Skin epidermis (tissue), 12 donors: ENCODE measurements at regions not wholly inside any gene's neighbourhood (a gene's known extent, or its start where the extent isn't known, plus 50 kb on each side); places are given as distances from the start of the nearest gene placed in this dataset.
A peak's percentile ranks its signal among the peaks of the same experiment; 100 is the strongest.
"Not testable (repeated sequence)": the region's sequence is repeated elsewhere in the genome, so short reads cannot be mapped to it uniquely, and the experiment has no call there.

ENCODE experiments used
- H3K27ac ChIP-seq, 21 experiments: fragments of 200-600 bp; sonication (generic) in 11 of 21; one replicate each; pipeline ENCODE4 v1.5.0; 2020; ENCODE audit warnings: mild to moderate bottlenecking in 3 of 21, inconsistent platforms in 2 of 21, moderate library complexity in 2 of 21
- H3K4me3 ChIP-seq, 7 experiments: fragments of 200-600 bp; sonication (generic) in 2 of 7; one replicate each; pipeline ENCODE4 v1.5.0; 2020; ENCODE audit warnings: inconsistent platforms in 2 of 7, mild to moderate bottlenecking in 2 of 7, moderate library complexity in 1 of 7

DNA sequence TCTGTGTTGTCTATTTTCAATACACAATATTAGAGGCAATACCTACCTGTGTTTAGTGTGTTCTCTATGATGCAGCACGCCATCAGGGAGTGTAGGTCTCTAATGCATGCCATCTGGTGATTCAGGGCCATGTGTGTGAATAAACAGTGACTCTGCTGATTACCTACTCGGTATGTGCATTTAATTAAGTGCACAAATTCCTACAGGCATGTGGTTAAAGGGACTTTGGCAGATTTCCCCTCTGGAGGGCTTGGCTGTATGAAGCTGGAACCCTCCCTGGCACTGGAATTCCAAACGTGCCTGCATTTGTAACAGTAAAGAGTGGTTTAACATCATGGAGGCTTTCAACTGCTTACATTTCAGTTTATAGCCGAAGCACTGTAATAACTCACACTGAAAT, 401.5 kb upstream of the SASH1 start:
- H3K27ac ChIP-seq: no peak overlapping the region
- no peak overlapping the region for H3K4me3 ChIP-seq

DNA sequence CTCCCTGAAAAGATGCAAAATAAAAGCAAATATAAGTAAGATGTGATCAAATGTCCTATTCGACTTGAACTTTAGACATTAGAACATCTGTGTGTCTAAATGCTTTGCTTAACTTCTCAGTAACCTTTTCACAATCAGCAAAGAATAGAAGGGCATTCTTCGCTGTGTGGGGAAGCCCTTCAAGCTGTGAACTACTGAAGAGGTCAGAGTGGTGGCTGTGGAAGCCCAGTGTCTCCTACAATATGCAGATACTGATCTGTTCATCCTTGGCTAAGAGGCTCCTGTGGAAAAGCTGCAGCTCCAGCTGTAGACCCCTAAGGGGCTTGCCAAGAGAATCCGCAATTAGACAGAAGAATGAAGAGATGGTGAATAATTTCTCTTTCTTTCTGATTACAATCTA, 400.3 kb upstream of the SASH1 start:
- H3K27ac ChIP-seq: no peak overlapping the region
- no peak overlapping the region for H3K4me3 ChIP-seq

DNA sequence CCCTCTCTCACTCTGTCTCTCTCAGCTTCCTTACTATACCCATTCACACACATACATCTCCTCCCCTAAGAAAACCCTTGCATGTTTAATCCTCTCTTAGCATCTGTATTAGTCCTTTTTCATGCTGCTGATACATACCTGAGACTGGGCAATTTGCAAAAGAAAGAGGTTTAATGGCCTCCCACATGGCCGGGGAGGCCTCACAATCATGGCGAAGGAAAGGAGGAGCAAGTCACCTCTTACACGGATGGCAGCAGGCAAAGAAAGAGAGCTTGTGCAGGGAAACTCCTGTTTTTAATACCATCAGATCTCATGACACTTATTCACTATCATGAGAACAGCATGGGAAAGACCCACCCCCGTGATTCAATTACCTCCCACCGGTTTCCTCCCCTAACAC, 398.5 kb upstream of the SASH1 start:
- H3K4me3 ChIP-seq: no peak overlapping the region
- no peak overlapping the region for H3K27ac ChIP-seq

DNA sequence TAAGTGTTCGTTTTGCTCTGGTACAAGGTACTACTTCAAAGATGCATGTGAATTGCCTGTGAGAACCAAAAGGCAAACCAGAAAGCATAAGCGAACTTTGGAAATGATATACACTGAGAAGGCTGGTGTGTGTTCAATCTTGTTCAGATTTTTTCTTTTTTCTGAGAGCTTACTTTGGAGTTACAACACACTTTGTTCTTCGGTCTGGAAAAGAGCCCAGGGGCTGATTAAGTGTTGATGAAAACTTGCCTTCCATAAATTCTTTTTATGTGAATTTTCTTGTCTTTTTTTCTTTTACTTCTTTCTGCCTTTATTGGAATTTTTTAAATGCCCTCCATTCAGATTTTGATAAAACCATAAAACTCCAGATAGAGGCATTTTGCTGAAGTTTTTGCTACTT, 395.1 kb upstream of the SASH1 start:
- Histone ChIP-seq H3K27ac (no peak overlapping the region), H3K4me3 (no peak overlapping the region)

DNA sequence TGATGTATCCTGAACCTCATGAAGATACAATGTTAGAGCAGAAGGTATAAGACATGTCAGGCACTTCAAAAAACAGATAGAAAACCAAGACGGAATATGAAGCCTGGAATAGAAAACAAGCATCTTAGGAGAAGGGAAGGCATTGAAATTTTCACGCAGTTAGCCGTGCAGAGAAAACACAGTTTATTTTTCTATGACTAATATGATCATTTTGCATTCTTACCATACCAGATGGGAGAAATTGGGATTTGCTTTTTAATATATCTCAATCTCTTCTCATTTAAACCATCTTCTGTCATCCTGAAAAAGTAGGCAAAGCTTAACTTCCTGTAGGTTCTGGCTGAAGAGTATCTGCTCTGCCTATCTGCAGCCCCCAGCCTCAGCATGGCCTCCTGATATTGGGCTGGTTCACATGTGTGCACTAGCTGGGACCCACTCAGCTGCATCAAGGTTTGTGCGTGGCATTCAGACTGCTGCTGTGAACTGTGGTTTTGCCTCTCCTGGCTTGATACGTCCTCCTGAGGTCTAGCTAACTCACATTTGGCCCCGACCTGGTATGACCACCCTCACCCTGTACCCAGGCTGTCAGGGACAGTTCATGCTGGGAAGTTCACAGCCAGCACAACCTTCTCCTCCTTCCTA, 392.5 kb upstream of the SASH1 start:
- peak overlapping the region in 1 of 21 experiments; percentile 73 for H3K27ac ChIP-seq
- no peak overlapping the region for H3K4me3 ChIP-seq

DNA sequence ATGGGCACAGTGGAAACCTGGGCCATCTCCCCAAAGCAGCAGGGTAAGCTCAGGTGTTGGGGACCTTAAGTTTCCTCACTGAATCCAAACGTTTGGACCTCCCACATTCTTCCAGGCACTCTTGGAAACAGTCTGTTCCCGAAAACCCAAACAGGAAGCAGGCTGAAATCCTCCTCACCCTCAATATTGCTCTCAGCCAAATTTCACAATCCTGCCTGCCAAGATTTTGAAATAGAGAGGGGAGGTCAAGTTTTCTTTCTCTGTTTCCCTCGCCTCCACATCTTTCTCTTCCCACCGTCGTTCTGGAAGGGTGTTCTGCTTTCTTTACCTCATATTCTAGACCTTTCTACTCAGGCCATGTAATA, 392.0 kb upstream of the SASH1 start:
- H3K4me3 ChIP-seq: no peak overlapping the region
- peak overlapping the region in 1 of 21 experiments; percentile 73 for H3K27ac ChIP-seq

DNA sequence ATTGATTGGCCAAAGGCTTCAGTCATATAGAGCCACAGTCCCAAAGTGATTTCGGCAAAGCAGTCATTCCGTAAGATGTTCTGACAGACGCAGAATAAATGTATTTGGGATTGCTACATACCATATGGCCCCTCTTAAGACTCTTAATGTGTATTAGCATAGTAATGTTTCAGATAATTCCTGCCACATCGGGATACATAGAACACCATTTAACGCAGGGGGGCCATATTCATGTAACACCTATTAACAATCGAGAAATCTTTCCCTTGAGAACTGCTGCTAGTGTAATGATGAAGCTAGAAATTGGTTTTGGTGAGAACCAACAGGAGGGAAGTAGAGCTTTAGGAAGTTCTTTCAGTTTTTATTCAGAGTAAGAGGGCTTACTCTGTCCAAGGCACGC, 390.9 kb upstream of the SASH1 start:
- H3K27ac ChIP-seq: no peak overlapping the region
- no peak overlapping the region for H3K4me3 ChIP-seq

DNA sequence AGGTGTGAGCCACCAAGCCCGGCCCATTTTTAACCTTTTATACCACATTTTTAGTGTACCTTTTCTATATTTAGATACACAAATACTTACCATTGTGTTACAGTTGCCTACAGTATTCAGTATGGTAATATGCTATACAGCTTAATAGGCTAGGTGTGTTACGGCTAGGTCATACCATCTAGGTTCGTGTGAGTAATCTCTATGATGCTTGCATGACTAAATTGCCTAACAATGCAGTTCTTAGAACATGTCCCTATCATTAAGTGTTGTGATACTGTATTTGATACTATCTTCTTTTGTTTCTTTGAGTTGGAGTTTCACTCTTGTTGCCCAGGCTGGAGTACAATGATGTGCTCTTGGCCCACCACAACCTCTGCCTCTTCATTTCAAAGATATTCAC, 387.7 kb upstream of the SASH1 start:
- Histone ChIP-seq H3K27ac (no peak overlapping the region), H3K4me3 (no peak overlapping the region)

DNA sequence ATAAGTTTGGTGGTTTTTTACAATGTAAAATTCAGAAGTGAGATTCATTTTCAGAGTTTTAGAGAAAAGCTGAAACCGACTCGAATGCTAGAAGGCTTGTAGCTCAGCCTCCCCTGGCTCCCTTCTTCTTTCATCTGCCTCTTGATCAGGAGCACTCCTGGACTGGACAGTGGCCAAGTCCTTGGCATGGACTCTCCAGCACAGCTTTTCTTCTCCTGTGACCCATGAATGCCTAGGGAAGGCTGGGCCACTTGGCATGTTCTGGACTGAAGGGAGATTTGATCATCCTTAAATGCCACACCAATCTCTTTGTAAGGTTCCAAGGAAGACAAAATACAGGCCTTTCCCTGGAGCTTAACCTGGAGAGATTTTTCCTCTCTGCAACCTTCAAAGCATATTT, 384.0 kb upstream of the SASH1 start:
- Histone ChIP-seq H3K4me3 (no peak overlapping the region), H3K27ac (no peak overlapping the region)

DNA sequence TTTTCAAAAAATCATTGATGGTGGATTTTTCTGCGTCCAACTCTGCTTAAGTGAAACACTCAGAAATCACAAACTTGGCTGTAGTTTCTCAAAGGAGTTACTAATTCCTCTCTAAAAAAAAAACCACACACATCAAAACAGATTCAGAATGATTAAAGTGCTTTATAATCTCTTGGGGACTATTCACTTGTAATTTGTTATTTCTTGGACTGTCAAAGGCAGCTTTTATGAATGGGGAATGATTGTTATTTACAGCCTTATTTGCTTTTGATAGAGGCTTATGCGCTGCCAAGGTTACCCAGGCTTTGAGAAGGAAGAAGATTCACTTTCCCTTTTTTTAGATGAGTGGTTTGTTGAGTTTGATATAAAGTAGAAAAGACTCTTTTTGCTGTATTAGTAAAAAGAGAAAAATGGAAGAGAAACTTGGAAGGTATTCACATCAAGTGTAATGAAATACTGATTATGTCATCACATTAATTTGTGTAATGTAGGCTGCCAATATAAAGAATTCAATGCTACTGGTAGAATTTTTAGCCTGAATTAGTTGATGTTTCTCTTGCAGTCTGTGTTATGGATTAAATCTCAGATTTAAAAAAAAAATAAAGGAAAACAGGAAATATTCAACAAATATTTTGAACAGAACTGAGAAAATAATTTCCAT, 381.0 kb upstream of the SASH1 start:
- Histone ChIP-seq H3K27ac (no peak overlapping the region), H3K4me3 (no peak overlapping the region)

DNA sequence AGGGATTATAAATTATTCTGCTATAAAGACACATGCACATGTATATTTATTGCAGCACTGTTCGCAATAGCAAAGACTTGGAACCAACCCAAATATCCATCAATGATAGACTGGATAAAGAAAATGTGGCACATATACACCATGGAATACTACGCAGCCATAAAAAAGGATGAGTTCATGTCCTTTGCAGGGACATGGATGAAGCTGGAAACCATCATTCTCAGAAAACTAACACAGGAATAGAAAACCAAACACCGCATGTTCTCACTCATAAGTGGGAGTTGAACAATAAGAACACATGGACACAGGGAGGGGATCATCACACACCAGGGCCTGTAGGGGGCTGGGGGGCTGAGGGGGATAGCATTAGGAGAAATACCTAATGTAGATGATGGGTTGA, 377.2 kb upstream of the SASH1 start:
- H3K27ac ChIP-seq, H3K4me3 ChIP-seq: not testable (repeated sequence)

DNA sequence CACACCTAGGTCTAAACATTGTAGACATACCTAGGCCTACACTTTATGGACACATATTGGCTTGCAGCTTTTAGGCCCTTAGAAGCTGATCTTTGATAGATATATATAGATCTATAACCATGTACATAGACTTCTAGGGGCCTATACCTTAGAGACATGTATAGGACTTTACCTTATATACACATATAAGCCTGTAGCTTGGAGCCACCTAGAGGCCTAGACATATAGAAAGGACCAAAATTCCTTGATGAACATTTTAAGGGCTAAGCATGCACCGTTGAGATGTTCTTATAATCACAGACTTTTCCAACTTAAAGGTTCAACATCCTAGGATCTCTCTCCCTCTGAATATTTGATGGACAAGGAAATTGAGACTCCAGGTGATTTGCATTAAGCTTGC, 371.7 kb upstream of the SASH1 start:
- no peak overlapping the region for H3K4me3 ChIP-seq
- no peak overlapping the region for H3K27ac ChIP-seq

DNA sequence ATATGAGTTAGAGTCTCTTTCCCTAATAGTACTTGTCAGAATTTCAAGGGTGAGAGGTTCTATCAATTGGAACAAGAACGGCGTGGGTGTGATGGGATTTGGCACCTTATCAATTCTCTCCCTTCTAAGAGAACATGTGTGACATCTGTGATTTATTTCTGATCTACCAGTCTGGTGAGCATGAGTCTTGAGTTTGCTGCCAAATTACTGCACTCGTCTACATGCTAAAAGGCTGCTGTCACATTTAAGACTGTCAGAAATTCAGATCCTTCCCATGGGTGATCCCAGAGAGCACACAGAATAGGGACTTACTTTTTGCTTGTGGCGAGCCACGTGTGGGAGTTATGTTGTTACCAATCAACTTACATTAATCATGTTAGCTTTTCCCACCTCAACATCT, 370.2 kb upstream of the SASH1 start:
- H3K27ac ChIP-seq: no peak overlapping the region
- no peak overlapping the region for H3K4me3 ChIP-seq

DNA sequence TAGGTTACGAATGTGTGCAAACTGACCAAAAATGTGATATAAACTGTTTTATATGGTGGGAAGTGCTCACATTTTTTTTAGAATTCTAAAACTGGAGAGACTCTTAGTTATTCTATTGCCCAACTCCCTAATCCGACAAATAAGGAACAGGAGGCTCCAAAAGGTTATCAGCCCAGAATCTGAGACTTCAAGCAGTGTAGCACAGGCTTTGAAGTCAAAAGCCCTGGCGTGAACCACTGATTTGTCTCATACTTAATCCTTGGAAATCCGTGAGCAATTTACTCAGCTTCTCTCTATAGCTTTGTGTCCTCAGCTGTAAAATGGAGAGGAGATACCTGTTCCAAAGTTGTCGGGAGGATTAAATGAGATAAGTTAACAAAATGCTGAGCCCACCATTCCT, 368.8 kb upstream of the SASH1 start:
- H3K27ac ChIP-seq: no peak overlapping the region

DNA sequence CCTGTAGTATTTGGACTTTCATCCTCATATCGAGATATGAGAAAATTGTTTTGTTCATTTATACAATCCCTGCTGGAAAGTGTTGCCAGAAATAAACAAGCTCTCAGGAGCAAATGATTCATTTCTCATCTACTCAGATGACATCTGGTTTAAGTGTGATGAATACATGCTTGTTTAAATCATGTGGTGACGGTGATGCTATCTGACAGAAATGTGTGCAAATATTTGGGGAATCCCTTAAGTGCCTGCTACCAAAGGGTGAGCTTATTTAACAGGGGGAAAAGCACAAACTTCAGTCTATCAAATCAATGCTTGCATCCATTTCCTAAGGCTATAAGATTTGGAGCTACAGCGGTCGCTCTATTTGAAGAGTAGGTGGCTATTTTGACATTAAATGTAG, 368.3 kb upstream of the SASH1 start:
- H3K27ac ChIP-seq: no peak overlapping the region
- H3K4me3 ChIP-seq: no peak overlapping the region

More for the DNA sequence above, 368.8 kb upstream of the SASH1 start:
- no peak overlapping the region for H3K4me3 ChIP-seq

DNA sequence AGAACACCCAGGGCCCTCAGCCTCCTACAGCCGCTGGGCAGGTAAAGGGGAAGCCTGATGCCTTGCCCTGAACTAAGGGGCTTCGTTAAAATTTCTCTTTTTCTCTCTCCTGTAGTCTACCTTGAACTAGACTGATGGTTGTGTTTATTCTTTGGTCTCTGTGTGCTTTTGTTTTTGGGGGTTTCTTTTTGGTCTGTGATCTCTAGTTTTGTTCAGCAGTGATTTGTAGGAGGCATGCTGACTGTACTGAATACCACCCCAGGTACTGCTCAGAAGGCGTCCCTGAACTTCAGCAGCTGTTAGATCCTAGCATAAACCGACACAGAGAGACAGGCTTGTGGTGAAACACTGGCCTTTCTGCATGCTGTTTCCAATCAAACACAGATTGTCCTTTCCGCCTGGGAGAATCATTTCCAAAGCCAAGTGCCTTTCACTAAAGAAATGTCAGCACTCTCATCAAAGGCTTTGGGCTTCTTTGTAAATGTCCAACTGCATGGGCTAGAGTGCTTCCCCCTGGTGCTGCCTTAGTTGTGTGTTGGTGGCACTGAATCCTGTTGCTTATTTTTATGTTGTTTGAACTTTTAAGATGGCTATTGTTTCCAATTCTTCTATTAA, 364.7 kb upstream of the SASH1 start:
- no peak overlapping the region for H3K4me3 ChIP-seq
- H3K27ac ChIP-seq: no peak overlapping the region

DNA sequence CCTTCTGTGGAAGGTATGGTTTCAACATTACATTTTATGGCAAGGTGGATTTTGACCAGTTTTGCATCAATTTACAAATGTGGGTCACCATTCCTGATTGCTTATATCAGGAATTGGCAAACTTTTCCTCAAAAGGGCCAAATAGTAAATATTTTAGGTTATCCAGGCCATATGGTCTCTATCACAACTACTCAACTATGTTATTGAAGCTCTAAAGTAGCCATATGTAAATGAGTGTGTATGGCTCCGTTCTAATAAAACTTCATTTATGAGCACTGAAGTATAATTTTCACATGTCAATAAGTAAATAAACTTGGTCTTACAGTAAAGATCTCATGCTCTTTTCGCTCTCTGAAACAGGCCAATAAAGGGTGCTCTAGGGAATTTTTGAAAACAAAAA, 362.7 kb upstream of the SASH1 start:
- H3K4me3 ChIP-seq: no peak overlapping the region
- no peak overlapping the region for H3K27ac ChIP-seq

DNA sequence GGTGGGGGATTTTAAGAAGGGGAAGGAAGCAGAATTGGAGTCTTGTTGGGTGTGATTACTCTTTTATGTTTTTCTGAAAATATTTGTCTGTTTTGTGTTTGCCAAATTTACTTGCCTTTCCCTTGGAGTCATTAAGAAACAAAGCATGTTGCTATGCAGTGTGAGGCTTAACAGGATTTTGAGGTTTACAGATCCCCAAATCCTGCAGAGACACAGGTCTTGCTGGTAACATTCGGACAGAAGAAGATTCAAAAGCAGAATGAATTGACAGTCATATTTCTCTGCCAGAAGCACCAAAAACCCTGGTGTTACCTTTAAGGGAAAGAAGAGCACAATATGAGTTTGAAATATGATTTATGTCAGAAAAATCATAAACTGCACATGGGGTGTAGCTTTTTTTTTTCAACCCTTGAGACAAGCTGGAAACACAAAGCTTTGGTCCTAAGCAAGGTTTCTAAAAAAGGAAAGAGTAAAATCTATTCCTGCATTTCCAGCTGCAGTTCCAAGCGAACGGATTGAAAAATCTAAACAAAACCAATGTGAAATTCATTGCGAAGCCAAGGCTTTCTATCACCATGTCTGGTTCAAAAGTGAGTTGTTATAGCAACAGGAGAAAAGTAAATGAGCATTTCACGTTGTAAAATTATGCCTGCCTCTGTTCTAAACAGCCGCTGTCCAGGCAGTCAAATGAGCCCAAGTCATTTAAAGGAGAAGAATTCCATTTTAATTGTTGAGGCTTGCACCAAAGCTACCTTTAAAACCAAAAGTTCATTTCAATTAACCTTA, 358.9 kb upstream of the SASH1 start:
- Histone ChIP-seq H3K27ac (no peak overlapping the region), H3K4me3 (no peak overlapping the region)

DNA sequence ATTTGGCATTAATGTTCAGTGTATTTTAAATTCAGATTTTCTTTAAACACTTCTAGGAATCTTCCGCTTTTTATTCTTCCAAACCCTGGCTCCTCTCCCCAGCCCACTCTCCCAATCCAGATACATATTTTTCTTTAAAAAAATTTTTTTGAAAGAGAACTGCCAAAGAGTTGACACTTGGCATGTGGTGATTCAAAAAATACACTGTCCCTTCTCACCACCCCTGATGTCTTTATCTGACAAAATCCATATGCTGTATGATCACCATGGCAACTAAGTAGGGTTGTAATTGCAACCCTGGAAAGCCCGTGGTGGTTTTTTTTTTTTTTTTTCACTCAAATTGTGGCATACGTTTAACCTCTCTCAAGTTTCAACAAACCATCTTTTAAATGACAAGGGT, 355.8 kb upstream of the SASH1 start:
- Histone ChIP-seq H3K4me3 (no peak overlapping the region), H3K27ac (no peak overlapping the region)

DNA sequence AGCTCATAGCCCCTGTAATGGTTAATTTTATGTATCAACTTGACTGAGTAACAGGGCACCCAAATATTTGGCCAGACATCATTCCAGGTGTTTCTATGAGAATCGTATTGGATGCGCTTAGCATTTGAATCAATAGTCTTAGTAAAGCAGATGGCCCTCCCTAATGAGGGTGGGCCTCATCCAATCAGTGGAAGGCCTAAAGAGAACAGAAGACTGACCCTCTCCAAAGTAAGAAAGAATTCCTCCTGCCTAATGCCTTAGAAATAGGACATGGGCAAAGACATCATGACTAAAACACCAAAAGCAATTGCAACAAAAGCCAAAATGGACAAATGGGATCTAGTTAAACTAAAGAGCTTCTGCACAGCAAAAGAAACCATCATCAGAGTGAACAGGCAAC, 352.5 kb upstream of the SASH1 start:
- Histone ChIP-seq H3K27ac (no peak overlapping the region), H3K4me3 (no peak overlapping the region)

DNA sequence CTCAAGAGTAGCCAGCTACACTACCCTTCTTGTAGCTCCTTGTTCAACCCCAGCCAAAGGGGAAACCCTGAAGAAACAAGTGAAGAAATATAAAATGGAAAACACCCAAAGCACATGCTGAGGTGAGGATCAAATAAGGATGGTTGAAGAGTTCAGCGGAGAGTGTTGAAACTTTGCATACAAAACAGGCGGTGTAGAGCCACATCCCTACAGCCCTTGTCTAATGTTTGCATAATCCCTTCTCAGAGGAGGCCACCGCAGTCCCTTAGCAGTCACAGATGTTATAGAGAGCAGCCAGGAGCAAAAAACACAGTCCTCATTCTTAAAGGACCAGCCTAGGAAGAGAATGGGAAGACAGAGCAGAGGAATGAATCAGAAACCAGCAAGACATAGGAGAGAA, 350.7 kb upstream of the SASH1 start:
- H3K4me3 ChIP-seq: no peak overlapping the region

More for the DNA sequence above, 350.7 kb upstream of the SASH1 start:
- H3K27ac ChIP-seq: no peak overlapping the region
